ENCODE measurements at regions not wholly inside any gene's neighbourhood (a gene's known extent, or its start where the extent isn't known, plus 50 kb on each side); places are given as distances from the start of the nearest gene placed in this dataset.

- Mint-ChIP-seq H3K4me1 (no peaks in the 10 kb centered on the region), H3K27ac (no peak overlapping the region), H3K4me3 (no peak overlapping the region), H3K27me3 (no peaks in the 10 kb centered on the region), H3K9me3 (no peaks in the 10 kb centered on the region), H3K36me3 (no peaks in the 10 kb centered on the region)
- no peak for ATAC-seq (replicated peaks)
- DNase-seq: no peak
These were observed 384.6 kb downstream of the SH3GL2 start for GRCh38 chr9:17963498-17963897.

DNA sequence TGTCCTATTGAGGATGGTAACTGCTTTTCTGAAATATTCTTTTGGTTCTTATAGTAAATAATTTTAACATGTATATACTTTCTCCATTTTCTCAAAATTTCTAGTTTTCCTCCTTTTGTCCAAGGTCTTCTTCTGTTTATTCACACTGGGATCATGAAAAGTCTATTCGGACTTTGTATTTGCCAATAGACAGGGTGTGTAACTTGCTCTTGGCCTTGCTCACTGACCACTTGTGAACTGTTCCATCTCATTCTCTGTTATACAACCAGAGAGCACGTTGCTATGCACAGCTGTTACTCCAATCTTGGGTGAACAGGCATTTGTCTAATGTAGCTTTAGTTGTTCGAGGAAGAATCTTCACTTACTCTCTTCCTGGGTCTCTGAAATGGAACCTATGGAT lies 388.9 kb downstream of the SH3GL2 start:
- no peaks in the 10 kb centered on the region for H3K4me1 Mint-ChIP-seq
- DNase-seq (no peak), ATAC-seq (replicated peaks) (no peak)
- no peaks in the 10 kb centered on the region for H3K27me3 Mint-ChIP-seq
- no peak overlapping the region for H3K27ac Mint-ChIP-seq
- no peak overlapping the region for H3K4me3 Mint-ChIP-seq
- H3K36me3 Mint-ChIP-seq: no peaks in the 10 kb centered on the region
- peaks cover 0 to 2% of the 10 kb centered on the region in 2 donors for H3K9me3 Mint-ChIP-seq

GRCh38 chr9:17969232-17969631 lies 390.4 kb downstream of the SH3GL2 start:
- no peak overlapping the region for H3K27ac Mint-ChIP-seq
- H3K27me3 Mint-ChIP-seq: no peaks in the 10 kb centered on the region
- no peak for DNase-seq
- no peaks in the 10 kb centered on the region for H3K4me1 Mint-ChIP-seq
- H3K4me3 Mint-ChIP-seq: no peak overlapping the region
- no peaks in the 10 kb centered on the region for H3K36me3 Mint-ChIP-seq
- ATAC-seq (replicated peaks): no peak
- H3K9me3 Mint-ChIP-seq: peaks cover 0 to 2% of the 10 kb centered on the region in 2 donors

DNA sequence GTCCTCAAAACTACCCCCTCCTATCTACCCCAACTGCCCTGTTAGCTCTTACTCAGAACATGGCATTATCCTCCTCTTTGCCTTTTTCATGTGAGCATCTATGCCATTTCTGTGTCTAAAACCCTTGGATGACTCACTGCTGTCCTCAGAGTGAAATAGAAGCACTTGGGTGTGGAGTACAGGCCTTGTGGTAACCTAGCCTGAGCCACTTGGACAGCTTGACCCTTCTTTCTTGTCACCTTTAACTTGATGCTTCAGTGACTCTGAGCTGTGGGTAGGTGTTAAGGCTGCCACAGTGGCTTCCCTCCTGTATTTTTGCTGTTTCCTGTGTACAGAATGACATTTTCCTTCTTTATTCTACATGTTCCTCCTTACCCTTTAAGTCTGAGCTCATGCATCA lies 391.4 kb downstream of the SH3GL2 start:
- no peak overlapping the region for H3K27ac Mint-ChIP-seq
- ATAC-seq (replicated peaks): peak in 1 of 2 donors; percentile 31

DNA sequence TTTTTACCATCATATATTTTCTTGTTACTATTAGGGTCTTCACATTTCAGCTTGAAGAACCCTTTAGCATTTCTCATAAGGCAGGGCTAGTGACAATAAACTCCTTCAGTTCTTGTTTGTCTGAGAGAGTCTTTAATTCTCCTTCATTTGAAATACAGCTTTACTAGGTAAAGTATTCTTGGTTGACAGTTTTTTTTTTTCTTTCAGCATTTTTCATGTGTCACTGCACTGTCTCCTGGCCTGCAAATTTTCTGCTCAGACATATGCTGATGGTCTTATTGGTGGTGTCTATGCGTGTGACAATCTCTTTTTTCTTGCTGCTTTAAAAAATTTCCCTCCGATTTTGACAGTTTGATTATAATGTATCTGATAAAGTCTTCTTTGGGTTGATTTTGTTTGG lies 399.9 kb downstream of the SH3GL2 start:
- Mint-ChIP-seq H3K4me1 (no peaks in the 10 kb centered on the region), H3K4me3 (no peak overlapping the region), H3K9me3 (peaks cover 20 to 27% of the 10 kb centered on the region in 2 donors), H3K27me3 (no peaks in the 10 kb centered on the region), H3K27ac (no peak overlapping the region), H3K36me3 (peaks cover 4% of the 10 kb centered on the region in 2 donors)
- ATAC-seq (replicated peaks) (no peak), DNase-seq (no peak)

More for the DNA sequence above, 391.4 kb downstream of the SH3GL2 start:
- Mint-ChIP-seq H3K9me3 (peaks cover 0 to 8% of the 10 kb centered on the region in 2 donors), H3K4me3 (no peak overlapping the region), H3K4me1 (no peaks in the 10 kb centered on the region), H3K27me3 (no peaks in the 10 kb centered on the region), H3K36me3 (no peaks in the 10 kb centered on the region)
- no peak for DNase-seq

DNA sequence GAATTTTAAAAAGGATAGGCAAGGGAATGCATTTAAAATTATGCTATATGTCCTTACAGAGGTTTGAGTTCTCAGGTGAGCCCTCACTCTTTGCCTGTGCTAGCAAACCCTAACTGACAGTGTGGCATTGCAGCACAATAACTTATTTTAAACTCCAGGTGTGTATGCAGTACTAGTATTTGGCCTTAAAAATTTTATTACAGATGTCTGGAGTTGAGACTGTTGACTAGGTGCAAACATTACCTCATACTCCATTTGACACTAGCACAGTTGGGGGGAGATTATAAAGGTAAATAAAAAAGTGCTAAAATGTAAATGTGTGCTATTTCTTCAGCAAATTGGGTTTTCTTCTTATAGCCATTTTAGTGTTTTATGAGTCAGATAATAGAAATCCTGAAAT lies 407.7 kb downstream of the SH3GL2 start:
- H3K27me3 Mint-ChIP-seq: no peaks in the 10 kb centered on the region
- no peaks in the 10 kb centered on the region for H3K4me1 Mint-ChIP-seq
- no peak overlapping the region for H3K27ac Mint-ChIP-seq
- no peak overlapping the region for H3K4me3 Mint-ChIP-seq
- no peaks in the 10 kb centered on the region for H3K36me3 Mint-ChIP-seq
- DNase-seq (no peak), ATAC-seq (replicated peaks) (no peak)
- H3K9me3 Mint-ChIP-seq: no peaks in the 10 kb centered on the region

- no peak for DNase-seq
- no peak for ATAC-seq (replicated peaks)
- H3K4me1 Mint-ChIP-seq: no peaks in the 10 kb centered on the region
- H3K27me3 Mint-ChIP-seq: no peaks in the 10 kb centered on the region
- no peaks in the 10 kb centered on the region for H3K9me3 Mint-ChIP-seq
- H3K27ac Mint-ChIP-seq: no peak overlapping the region
- no peaks in the 10 kb centered on the region for H3K36me3 Mint-ChIP-seq
- H3K4me3 Mint-ChIP-seq: no peak overlapping the region
These were observed 408.3 kb downstream of the SH3GL2 start for GRCh38 chr9:17987189-17987588.

- Mint-ChIP-seq H3K27ac (no peak overlapping the region), H3K36me3 (no peaks in the 10 kb centered on the region), H3K4me3 (no peak overlapping the region)
These were observed 409.6 kb downstream of the SH3GL2 start for GRCh38 chr9:17988489-17988888.

DNA sequence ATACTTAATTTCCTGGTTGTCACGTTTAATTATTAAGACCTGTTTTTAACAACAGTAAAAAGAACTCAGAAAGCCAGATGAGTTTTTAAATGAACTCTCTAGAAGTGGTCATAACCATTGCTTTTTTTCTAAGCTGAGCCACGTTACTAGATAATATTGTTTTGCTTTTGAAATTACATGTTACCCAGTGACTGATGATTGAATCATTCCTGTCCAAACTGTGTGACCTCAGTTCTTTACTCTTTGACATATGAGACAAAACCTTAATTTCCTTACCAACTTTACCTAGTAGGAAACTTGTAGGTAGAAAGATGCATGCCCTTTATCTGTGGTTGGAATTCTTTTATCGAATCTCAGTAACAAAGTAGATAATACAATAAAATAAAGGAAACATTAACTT lies 411.7 kb downstream of the SH3GL2 start:
- Mint-ChIP-seq H3K4me3 (no peak overlapping the region), H3K9me3 (peaks cover 0 to 1% of the 10 kb centered on the region in 2 donors), H3K27ac (no peak overlapping the region), H3K4me1 (no peaks in the 10 kb centered on the region), H3K27me3 (no peaks in the 10 kb centered on the region), H3K36me3 (no peaks in the 10 kb centered on the region)
- no peak for ATAC-seq (replicated peaks)
- DNase-seq: no peak

More at GRCh38 chr9:17988489-17988888, 409.6 kb downstream of the SH3GL2 start:
- DNase-seq (no peak), ATAC-seq (replicated peaks) (no peak)
- Mint-ChIP-seq H3K4me1 (no peaks in the 10 kb centered on the region), H3K27me3 (no peaks in the 10 kb centered on the region), H3K9me3 (peaks cover 0 to 1% of the 10 kb centered on the region in 2 donors)

DNA sequence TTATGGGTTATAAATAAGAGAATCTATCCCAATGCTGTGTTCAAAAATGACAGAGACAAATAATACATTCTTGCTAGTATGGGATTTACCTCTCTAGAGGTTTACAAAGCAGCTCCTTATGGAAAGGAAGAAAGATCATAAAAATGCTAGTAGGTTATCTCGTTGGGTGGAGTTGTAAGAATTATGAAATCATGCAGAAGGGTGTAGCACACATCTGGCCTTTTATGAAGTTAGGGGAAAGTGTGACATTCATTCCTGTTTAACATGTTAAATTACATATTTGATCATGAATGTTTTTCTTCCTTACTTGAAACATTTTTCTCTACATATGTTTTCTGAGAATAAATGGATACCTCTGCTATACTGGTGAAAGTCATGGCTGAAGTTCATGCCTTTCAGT lies 414.2 kb downstream of the SH3GL2 start:
- DNase-seq (no peak), ATAC-seq (replicated peaks) (no peak)
- H3K27ac Mint-ChIP-seq: no peak overlapping the region
- no peak overlapping the region for H3K4me3 Mint-ChIP-seq
- no peaks in the 10 kb centered on the region for H3K4me1 Mint-ChIP-seq
- H3K9me3 Mint-ChIP-seq: peaks cover 0 to 1% of the 10 kb centered on the region in 2 donors
- no peaks in the 10 kb centered on the region for H3K36me3 Mint-ChIP-seq
- no peaks in the 10 kb centered on the region for H3K27me3 Mint-ChIP-seq

- H3K4me3 Mint-ChIP-seq: no peak overlapping the region
These were observed 416.0 kb downstream of the SH3GL2 start for GRCh38 chr9:17994695-17995425.

DNA sequence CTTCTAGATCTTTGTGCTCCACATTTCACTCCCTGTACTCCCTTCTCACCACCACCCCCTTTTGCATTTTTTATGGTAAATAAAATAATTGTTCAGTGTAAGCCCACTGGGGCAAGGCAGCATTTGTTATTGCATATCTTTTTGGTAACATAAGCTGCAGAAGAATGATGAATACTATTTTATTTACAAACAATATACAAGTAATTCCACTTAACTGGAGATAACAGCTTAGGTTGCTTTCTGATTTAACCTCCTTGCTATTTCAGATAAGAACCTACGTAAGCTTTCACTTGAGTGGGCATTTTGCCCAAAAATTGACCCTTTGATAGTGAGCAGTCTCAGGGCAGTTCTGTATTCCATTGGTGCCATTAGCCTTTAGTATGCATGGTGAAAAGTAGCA lies 417.9 kb downstream of the SH3GL2 start:
- ATAC-seq (replicated peaks): no peak
- DNase-seq: no peak
- Mint-ChIP-seq H3K4me3 (no peak overlapping the region), H3K27me3 (no peaks in the 10 kb centered on the region), H3K27ac (no peak overlapping the region), H3K4me1 (no peaks in the 10 kb centered on the region), H3K36me3 (no peaks in the 10 kb centered on the region), H3K9me3 (peaks cover 0 to 1% of the 10 kb centered on the region in 2 donors)

More at GRCh38 chr9:17994695-17995425, 416.0 kb downstream of the SH3GL2 start:
- Mint-ChIP-seq H3K36me3 (no peaks in the 10 kb centered on the region), H3K4me1 (no peaks in the 10 kb centered on the region), H3K27ac (no peak overlapping the region), H3K27me3 (no peaks in the 10 kb centered on the region), H3K9me3 (peaks cover 0 to 1% of the 10 kb centered on the region in 2 donors)
- no peak for ATAC-seq (replicated peaks)
- no peak for DNase-seq

GRCh38 chr9:18002718-18003438 lies 424.0 kb downstream of the SH3GL2 start:
- no peaks in the 10 kb centered on the region for H3K27me3 Mint-ChIP-seq
- no peak for ATAC-seq (replicated peaks)
- no peak overlapping the region for H3K27ac Mint-ChIP-seq
- peaks cover 0 to 4% of the 10 kb centered on the region in 2 donors for H3K9me3 Mint-ChIP-seq
- no peak overlapping the region for H3K4me3 Mint-ChIP-seq
- no peak for DNase-seq
- H3K36me3 Mint-ChIP-seq: no peaks in the 10 kb centered on the region
- H3K4me1 Mint-ChIP-seq: no peaks in the 10 kb centered on the region

DNA sequence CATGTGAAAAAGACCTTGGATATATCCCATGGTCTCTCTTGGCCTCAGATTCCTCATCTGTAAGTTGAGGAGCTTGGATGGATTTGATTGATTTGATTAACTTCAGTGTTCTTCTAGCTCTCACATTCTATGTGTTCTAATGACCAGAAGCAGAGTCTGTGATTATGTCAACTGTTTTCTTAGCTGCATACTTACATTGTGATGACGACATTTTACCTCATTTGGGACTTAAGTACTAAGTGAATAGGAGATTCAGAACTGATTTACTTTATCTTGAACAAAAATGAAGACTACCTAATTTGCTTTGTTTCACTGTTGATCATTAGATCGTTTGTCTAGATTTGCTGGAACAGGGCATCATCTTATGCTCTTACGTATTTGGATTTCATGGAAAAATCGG lies 427.7 kb downstream of the SH3GL2 start:
- DNase-seq: no peak
- Mint-ChIP-seq H3K27me3 (no peaks in the 10 kb centered on the region), H3K4me1 (no peaks in the 10 kb centered on the region), H3K4me3 (no peak overlapping the region), H3K9me3 (peaks cover 4% of the 10 kb centered on the region in 2 donors), H3K27ac (no peak overlapping the region), H3K36me3 (no peaks in the 10 kb centered on the region)
- ATAC-seq (replicated peaks): no peak

GRCh38 chr9:18007621-18008020 lies 428.8 kb downstream of the SH3GL2 start:
- DNase-seq (no peak), ATAC-seq (replicated peaks) (no peak)
- Mint-ChIP-seq H3K4me1 (no peaks in the 10 kb centered on the region), H3K27me3 (no peaks in the 10 kb centered on the region), H3K36me3 (no peaks in the 10 kb centered on the region), H3K4me3 (no peak overlapping the region), H3K9me3 (peaks cover 4% of the 10 kb centered on the region in 2 donors), H3K27ac (no peak overlapping the region)

All from stimulated activated naive B cell treated with anti-CD40 and anti-IgM and Interleukin-4, amounts not matched to agents 10 μg/mL and 1 μg/mL and 100 μg/mL, for 72 hours (primary cell).